Epidermal melanocyte (primary cell): ENCODE measurements at regions not wholly inside any gene's neighbourhood (a gene's known extent, or its start where the extent isn't known, plus 50 kb on each side); places are given as distances from the start of the nearest gene placed in this dataset.

ENCODE experiments used
- DNase-seq: peaks from one replicate; pipeline ENCODE4 v3.0.0; 2011; ENCODE audit warnings: low spot score; ENCODE audit not compliant: insufficient read length

DNA sequence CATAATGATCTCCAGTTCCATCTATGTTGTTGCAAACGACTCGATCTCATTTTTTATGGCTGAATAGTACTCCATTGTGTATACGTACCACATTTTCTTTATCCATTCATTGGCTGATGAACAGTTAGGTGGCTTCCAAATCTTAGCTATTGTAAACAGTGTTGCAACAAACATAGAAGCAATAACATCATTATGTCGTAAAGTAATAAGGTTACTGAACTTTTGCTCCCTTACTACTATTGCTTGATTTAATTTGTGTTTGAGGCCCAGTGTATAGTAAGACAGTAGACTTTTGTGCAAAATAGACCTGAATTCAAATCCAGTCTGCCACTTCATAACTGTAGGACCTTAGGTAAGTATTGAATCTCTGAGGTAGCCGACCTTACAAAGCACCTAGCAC lies 200.1 kb upstream of the CELF2 start:
- DNase-seq, result no peak

DNA sequence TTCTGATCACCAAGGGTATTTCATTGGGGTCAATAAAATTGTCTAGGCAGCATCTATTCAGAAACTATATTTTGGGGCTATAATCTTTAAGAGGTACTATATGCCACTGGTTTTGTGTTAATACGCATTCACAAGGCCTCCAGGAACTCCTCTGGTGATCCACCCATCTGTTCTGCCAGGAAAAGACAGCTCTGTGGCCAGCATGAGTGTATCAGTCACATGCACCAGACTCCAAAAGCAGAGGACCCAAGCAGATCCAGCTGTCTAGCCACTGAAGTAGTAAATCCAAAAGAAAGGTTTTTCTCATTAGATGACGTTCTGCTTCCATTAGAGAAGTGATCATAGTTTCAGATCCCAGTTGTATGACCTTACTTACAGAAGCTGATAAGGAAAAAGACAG lies 199.6 kb upstream of the CELF2 start:
- DNase-seq, result no peak

DNA sequence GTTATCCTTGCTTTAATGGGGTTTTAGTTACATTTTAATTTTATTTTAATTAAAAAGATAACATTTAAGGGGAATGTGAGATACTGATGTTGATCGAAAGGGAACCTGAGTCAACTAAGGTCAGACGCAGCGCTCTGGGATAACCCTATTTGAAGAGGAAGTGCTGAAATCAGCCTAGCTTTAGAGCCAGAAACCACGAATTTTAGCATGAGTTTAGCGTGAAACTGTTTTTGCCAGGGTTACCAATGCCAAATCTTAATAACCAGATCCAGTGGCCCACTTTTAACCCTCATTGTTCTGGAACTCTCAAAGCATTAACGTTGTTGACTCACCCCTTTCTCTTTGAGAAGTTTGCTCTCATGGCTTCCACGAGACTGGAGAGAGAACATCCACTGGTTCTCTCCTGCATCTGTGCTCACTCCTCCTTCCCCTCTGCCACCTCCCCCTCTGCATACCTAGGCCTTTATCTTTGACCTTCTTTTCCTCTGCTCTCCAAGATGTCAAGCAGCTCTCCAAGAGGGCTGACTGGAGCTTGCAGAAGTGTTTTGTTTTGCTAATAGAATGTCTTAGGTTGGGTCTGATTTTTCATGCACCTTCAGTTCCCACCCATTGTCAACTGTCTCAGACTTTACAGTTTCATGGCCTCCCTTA lies 198.3 kb upstream of the CELF2 start:
- DNase-seq, result no peak

DNA sequence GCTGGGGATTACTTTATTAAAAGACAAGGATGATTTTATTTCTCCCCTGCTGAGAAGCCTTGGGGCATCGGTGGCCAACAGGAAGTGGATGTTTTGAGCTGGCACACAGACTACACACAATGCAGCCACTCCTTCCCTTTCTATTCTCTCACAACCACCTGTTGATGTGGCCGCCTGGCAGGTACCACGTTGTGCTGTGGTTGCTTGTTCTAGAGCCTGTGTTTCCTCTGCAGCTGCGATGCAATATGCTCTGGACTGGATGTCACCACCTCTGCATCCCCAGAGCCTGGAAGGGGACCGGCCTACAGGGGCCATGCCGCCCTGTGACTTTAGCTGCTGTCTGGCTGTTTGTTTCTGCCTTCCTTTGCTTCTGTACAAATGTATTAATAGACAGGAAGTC lies 195.7 kb upstream of the CELF2 start:
- no peak for DNase-seq

DNA sequence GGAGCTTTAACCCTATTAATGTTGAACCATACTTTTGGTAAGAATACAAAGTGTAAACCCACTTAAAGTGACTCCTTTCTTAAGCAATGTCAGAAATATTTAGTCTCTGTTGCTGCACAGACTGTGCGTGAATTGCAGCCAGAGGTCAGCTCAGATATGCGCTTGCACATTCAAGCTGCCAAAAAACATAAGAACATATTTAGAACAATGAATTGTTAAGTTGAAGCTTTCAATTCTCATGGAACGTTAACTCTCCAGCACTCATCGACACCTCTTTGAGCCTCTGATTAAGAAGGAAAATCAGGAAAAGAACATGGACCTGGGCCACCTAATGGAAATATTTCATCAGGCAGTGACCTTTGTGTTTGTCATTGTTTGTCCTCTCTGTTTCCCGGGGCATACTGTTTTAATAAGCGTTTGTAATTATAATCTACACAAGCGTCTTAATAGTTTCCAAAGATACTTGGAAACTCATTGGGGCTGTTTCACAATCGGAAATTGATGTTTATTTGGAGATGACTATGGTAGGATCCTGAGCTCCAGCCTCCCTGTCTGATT lies 193.0 kb upstream of the CELF2 start:
- no peak for DNase-seq

DNA sequence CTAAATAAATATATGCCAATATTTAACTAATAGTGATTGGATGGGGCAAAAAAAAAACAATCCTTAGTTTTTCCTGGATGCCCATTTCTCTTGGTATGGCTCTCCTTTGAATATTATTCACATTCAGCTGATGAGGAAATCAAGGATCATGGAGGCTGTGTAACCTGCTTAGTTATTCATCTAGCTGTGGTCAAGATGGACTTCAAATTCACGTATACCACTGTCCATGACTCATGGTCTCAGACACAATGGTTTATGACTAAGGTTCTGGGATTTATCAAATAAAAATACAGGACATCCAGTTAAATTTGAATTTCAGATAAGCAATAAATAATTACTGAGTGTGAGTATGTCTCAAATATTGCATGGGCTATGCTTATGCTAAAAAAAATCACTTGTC lies 191.5 kb upstream of the CELF2 start:
- DNase-seq, result no peak

DNA sequence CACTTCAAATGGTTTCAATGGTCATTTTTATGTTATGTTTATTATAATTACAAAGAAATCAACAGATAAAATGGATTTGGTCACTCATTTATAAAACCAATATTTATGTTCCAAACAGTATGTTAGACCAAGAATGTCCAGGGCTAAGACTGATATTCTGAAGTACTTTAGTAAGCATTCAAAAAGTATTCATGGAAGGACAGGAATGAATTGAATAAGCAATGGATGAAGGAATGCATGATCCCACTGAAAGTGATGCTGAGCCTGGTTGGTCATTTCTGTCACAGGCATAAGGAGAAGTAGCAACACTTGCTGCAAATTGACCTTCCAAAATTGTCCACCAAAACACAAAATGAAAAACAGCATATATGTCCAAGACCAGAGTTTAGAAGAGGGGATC lies 189.0 kb upstream of the CELF2 start:
- DNase-seq, result no peak

DNA sequence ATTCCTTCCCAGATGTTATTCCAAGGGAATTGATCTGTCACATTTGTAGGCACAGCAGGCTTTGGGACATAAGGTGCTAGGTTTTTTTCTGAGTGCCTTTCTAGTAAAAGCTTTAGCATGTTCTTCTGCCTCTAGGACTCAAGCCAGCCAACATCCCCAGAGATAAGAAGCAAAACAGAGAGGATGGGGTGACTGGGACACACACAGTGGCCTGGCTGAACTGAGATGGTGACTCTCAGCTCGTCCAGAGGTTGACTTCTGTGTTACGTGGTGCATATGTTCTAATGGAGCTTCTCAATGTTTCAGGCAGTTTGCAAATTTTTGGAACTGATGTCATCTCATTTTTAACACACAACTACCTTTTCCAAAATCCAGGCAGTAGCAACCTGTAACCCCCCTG lies 188.1 kb upstream of the CELF2 start:
- DNase-seq, result no peak

DNA sequence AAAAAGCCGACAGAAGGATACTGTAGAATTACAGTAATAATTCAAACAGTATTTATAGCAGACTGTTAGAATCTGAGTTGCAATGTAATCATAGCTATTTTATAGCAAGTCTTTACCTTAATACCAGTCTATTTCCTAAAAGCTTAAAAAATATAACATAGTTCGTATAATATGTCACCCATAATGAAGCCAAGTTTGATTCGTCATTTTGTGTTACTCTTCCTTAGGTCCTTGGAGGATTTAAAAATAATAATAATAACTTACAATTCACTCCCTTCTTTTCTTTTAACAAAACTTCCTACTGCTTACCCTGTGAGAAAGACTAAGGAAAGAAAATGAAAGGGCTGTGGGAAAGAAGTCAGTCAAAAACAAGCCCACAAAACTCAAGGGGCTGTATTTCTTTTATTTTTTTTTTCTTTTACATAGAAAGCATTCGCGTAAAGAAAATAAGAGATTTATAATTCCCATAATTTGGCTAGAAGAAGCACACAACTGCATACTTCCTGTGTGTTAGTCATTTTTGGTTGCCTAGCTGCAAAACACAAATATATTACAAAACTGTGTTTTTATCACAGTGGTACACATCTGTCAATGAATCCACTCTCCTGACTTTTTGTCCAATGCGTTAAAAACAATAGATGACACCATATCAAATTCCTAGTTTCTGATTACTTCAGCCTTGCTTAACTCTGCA lies 187.2 kb upstream of the CELF2 start:
- DNase-seq, result no peak

DNA sequence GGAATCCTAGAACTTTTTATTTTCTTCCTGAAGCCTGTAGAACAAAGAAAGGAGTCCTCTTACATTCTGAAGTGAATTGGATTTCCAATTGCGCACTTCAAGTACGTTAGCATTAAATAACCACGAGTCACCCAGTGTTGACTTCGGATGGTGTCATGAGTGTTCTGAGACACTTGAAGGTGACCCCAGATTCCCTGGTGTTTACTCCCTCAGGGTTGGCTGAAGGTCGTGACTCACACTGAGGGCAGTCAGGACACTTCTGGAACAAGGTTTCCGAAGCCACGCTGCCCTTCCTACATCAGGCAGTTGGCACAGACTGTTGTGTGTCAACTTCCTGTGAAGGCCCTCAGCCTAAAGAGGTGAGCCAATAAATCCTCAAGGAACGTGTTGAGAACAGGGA lies 186.6 kb upstream of the CELF2 start:
- DNase-seq, result no peak

DNA sequence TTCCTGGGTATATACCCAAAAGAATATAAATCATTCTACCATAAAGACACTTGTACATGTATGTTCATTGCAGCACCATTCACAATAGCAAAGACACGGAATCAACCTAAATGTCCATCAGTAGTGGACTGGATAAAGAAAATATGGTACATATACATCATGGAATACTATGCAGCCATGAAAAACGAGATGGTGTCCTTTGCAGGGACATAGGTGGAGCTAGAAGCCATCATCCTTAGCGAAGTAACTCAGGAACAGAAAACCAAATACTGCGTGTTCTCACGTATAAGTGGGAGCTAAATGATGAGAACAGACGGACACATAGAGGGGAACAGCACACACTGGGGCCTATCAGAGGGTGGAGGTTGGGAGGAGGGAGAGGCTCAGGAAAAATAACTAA lies 183.7 kb upstream of the CELF2 start:
- DNase-seq, result no peak

DNA sequence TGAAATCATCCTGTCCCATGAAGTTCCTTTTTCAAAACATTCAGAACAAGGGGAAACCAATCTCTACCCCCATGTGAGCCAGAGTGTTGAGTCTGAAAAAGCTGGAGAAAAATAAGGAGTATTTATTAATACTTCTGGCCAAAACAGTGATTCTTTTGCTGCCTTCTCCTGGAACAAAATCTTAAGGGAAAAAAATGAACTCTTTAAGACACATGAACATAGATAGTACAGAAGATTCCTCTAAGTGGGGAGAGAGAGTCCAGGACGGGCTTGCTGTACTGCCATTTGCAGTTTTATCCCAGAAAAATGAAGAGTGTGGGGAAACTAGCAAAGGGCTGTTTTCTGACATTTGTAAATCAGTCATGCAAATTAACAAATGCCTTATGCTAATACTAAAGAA lies 173.4 kb upstream of the CELF2 start:
- DNase-seq, result no peak

DNA sequence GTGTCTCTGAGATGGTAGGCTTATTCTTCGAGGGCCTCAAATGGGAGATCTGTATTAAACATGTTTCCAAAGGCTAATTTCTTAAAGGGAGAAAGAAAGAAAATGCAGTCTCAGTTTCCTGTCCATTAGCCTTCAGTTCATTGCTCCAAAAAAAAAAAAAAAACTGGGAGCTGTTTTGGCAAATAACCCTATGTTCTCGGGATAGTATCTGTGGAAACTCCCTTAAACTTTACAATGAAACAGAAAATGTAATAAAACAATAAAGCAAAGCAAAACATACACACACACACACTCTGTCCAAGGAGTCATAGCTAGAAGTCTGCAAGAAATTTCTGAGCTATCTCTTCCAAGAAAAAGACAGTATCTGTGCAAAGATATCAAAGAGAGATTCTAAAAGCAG lies 172.5 kb upstream of the CELF2 start:
- DNase-seq, result no peak

DNA sequence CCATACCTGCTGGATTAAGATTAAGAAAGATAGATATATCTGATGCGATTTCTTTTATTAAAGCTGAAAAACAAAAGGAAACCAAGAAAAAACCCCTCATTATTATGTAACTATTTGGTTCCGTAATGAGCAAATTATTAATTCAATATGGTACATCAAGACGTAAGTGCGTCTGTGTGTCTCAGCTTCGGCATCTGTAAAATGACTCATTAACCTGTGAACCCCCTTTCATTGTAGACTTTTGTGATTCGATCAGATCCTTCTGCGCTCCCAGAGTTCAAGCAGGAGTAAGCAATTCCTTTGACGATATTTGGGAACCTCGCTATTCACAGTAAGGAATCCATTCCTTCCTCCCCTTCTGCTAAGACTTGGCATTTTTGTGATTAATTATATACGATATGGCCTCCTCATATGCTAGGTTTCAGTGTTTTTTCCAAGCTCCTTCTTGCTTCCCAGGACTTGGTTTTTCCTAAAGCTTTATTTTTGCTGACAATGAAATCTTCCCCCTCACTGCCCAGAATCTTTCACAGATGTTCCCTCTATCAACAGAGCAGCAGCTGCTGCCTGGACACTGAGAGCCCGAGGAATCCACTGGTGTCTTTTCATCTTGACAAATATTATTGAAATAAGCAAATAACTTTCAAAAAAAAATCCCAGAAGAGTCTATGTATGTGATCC lies 171.7 kb upstream of the CELF2 start:
- DNase-seq, result no peak

DNA sequence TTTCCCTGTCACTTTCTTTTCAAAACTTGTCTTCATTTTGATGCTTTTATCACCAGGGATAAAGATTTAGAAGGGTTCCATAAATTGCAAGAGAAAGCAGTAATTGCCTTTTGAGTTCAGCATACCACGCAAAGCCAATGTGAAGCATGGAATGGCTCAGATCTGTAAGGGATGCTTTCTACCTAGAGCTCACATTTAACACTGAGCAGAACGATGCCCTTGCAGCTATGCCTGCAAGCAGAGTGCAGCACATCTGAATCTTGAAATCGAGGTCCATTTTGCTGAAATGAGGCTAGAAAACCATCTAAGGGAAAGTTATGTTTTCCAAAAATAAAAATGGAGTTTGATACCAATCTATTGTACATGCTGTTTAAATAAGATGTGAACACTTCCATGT lies 171.2 kb upstream of the CELF2 start:
- DNase-seq, result no peak

DNA sequence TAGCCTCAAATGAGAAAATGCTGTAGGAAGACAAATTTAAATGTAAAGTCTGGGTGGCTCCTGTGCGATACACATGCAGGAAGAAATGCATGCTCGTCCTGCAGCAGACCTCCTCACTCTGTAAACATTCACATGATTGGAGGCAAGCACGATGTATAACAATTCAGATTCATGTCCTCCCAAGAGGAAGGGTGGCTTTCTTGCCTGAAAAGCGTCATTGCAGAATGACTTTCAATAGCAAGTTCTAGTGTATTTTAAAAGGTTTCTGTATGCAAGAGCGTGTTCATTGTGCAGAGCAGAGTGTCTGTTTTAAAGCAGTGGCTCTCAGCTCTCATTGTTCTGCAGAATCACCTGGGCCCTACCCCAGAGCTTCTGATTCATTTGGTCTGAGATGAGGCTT lies 170.3 kb upstream of the CELF2 start:
- no peak for DNase-seq

DNA sequence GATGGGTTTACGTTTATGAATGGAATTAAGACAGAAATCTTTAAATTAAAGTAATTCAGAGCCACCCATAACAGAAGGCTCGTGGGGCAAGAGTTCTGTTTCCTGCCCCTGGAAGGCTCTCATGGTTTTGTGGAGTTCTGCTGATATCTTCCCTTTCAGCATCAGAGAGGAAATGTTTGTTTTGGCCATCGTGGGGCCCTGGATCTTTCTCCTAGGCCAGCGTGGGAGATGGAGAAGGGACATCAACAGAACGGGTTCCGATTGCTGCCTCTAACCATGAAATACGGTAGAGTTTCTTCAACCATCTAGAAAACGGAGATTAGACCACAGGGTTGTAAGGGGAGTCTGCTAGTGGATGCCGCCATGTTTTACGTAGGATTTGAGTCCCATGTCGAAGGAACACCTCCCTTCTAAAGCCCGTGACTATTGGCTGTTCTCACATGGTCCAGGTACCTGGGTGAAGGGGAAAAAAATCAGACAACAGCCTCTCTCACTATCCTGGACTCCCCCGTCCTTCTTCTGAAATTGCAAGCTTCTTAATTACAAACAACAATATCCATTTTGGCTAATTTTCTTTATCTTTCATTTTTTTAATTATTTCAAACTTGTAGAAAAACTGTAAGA lies 169.1 kb upstream of the CELF2 start:
- no peak for DNase-seq

DNA sequence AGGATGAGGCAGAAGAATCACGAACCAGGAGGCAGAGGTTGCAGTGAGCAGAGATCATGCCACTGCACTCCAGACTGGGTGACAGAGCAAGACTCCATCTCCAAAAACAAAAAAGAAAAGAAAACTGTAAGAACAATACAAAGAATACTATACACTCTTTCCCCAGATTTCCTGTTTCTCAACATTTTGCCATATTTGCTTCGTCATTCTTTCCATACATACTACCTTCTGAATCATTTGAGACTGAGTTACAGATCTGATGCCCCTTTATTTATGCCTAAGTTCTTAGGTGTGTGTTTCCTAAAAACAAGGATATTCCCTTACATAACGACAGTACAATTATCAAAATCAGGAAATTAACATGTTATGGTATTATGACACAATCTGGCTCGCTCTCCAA lies 168.4 kb upstream of the CELF2 start:
- no peak for DNase-seq

DNA sequence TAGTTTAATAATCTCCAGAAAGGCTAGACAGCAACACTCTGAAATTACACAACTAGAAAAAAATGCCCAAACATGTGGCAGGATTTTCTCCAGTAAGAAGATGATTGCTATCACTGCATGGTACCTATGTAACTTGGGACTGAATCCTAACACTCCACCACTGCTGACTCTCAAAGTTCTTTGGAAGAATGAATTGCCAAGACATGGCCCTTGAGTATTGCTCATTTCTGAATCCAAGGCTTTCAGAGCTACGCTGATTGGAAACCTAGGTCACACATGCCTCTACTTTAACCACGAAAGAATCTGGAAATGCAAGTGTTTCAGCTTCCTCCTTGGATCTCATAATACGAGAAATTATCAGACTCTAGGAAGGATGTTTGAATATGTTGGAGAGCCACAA lies 167.5 kb upstream of the CELF2 start:
- DNase-seq, result no peak

DNA sequence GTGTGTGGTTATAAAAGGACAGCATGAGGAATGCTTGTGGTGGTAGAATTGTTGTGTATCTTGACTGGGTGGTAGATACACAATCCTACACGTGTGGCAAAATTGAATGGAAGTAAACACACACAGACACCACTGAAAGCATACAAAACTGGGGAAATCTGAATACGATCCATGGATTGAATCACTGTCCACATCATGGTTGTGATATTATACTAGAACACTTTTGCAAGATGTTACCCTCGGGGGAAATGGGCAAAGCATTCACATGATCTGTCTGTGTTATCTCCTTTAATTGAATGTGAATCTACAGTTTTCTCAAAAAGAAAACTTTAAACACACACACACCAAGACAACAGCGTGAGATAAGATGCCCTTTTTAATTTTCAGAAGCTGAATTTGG lies 165.2 kb upstream of the CELF2 start:
- DNase-seq, result no peak

DNA sequence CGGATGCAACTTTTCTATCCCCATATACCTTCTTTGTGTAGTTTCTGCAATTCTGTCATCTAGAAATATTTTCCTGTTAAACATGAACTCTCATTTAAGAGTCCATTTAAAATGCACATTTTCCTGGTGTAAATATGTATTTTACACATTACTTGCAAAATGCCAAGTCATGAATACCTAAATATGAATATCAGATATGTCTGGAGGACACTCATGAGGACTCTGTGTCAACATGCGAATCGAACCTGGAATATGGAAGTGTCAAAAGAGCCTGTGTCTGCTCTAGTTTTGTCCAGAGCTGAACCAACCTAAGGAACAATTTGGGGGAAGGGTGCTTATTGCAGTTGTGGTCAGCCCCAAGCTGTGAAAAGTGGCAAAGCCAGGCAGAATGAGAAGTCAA lies 163.7 kb upstream of the CELF2 start:
- no peak for DNase-seq

DNA sequence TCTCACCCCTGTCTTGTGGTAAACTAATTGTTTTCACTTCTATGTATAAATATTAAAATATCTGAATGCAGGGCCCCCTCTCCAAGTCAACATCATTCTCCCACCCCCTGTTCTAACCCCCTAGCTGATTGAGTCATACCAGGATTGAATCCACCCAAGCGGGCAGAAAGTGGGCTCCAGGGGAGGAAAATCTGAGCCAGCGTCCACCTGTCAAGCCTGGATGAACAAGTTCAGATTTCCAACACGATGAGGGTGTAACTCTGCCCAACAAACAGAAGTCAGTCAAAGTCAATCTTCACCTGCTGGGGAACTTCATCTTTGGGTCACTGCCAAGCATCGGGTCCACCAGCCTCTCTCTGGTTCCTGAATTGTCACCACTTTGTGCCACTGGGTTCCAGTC lies 162.9 kb upstream of the CELF2 start:
- no peak for DNase-seq
